ENCODE measurements at regions not wholly inside any gene's neighbourhood (a gene's known extent, or its start where the extent isn't known, plus 50 kb on each side); places are given as distances from the start of the nearest gene placed in this dataset.

- Histone ChIP-seq H3K4me1 (ENCODE audit: low read length) (peaks cover 19% of the 10 kb centered on the region), H2AFZ (ENCODE audit: low read depth, low read length) (peak overlapping the region; percentile 18; the same call in 1 of the 2 replicates), H3K79me2 (ENCODE audit: low read length) (no peaks in the 10 kb centered on the region), H3K4me2 (ENCODE audit: low read length) (0 out of 2 replicates have a peak overlapping the region, but pooled peaks have one; percentile 7), H3K27ac (ENCODE audit: low read length) (no peak overlapping the region), H4K20me1 (ENCODE audit: insufficient read depth, low read length) (no peaks in the 10 kb centered on the region), H3K4me3 (ENCODE audit: low read length) (no peak overlapping the region), H3K9me3 (ENCODE audit: insufficient read depth, low read length) (no peaks in the 10 kb centered on the region), H3K36me3 (replicated peaks; ENCODE audit: low read depth, low read length) (no peaks in the 10 kb centered on the region), H3K27me3 (ENCODE audit: low read depth, low read length) (no peaks in the 10 kb centered on the region), H3K9ac (ENCODE audit: low read length) (no peak overlapping the region)
- TF ChIP-seq CTCF (IDR thresholded peaks at IDR 0.05; ENCODE audit: low read depth, low read length), result no peak
- no peak for TF ChIP-seq EZH2phosphoT487 (IDR thresholded peaks at IDR 0.05; ENCODE audit: low read depth)
Measured at GRCh38 chr13:62510906-62511655, 1095.4 kb upstream of the PCDH20 start.

GRCh38 chr13:62502588-62502987, 1086.9 kb upstream of the PCDH20 start:
- TF ChIP-seq EZH2phosphoT487 (IDR thresholded peaks at IDR 0.05; ENCODE audit: low read depth), result no peak
- no peak for TF ChIP-seq CTCF (IDR thresholded peaks at IDR 0.05; ENCODE audit: low read depth, low read length)

GRCh38 chr13:62489731-62490130, 1074.1 kb upstream of the PCDH20 start:
- no peaks in the 10 kb centered on the region for H4K20me1 ChIP-seq (ENCODE audit: insufficient read depth, low read length)
- H3K4me1 ChIP-seq (ENCODE audit: low read length), result no peaks in the 10 kb centered on the region
- H3K79me2 ChIP-seq (ENCODE audit: low read length), result no peaks in the 10 kb centered on the region
- no peak overlapping the region for H3K27ac ChIP-seq (ENCODE audit: low read length)
- no peaks in the 10 kb centered on the region for H3K9me3 ChIP-seq (ENCODE audit: insufficient read depth, low read length)
- no peak overlapping the region for H3K9ac ChIP-seq (ENCODE audit: low read length)
- no peak overlapping the region for H3K4me2 ChIP-seq (ENCODE audit: low read length)
- H3K4me3 ChIP-seq (ENCODE audit: low read length), result no peak overlapping the region
- no peaks in the 10 kb centered on the region for H3K36me3 ChIP-seq (replicated peaks; ENCODE audit: low read depth, low read length)
- no peak overlapping the region for H2AFZ ChIP-seq (ENCODE audit: low read depth, low read length)
- TF ChIP-seq CTCF (IDR thresholded peaks at IDR 0.05; ENCODE audit: low read depth, low read length) (no peak), EZH2phosphoT487 (IDR thresholded peaks at IDR 0.05; ENCODE audit: low read depth) (no peak)
- H3K27me3 ChIP-seq (ENCODE audit: low read depth, low read length), result no peaks in the 10 kb centered on the region

More at GRCh38 chr13:62502588-62502987, 1086.9 kb upstream of the PCDH20 start:
- H2AFZ ChIP-seq (ENCODE audit: low read depth, low read length), result no peak overlapping the region
- no peaks in the 10 kb centered on the region for H3K9me3 ChIP-seq (ENCODE audit: insufficient read depth, low read length)
- H3K4me1 ChIP-seq (ENCODE audit: low read length), result no peaks in the 10 kb centered on the region
- no peaks in the 10 kb centered on the region for H4K20me1 ChIP-seq (ENCODE audit: insufficient read depth, low read length)
- no peaks in the 10 kb centered on the region for H3K36me3 ChIP-seq (replicated peaks; ENCODE audit: low read depth, low read length)
- H3K4me3 ChIP-seq (ENCODE audit: low read length), result no peak overlapping the region
- H3K4me2 ChIP-seq (ENCODE audit: low read length), result no peak overlapping the region
- no peak overlapping the region for H3K9ac ChIP-seq (ENCODE audit: low read length)
- no peaks in the 10 kb centered on the region for H3K27me3 ChIP-seq (ENCODE audit: low read depth, low read length)
- no peaks in the 10 kb centered on the region for H3K79me2 ChIP-seq (ENCODE audit: low read length)
- H3K27ac ChIP-seq (ENCODE audit: low read length), result no peak overlapping the region

- no peak overlapping the region for H3K4me2 ChIP-seq (ENCODE audit: low read length)
- H2AFZ ChIP-seq (ENCODE audit: low read depth, low read length), result no peak overlapping the region
- H3K79me2 ChIP-seq (ENCODE audit: low read length), result no peaks in the 10 kb centered on the region
- no peaks in the 10 kb centered on the region for H3K9me3 ChIP-seq (ENCODE audit: insufficient read depth, low read length)
- H3K36me3 ChIP-seq (replicated peaks; ENCODE audit: low read depth, low read length), result no peaks in the 10 kb centered on the region
- H3K4me3 ChIP-seq (ENCODE audit: low read length), result no peak overlapping the region
- no peak overlapping the region for H3K9ac ChIP-seq (ENCODE audit: low read length)
- no peaks in the 10 kb centered on the region for H3K4me1 ChIP-seq (ENCODE audit: low read length)
- H4K20me1 ChIP-seq (ENCODE audit: insufficient read depth, low read length), result no peaks in the 10 kb centered on the region
- no peak overlapping the region for H3K27ac ChIP-seq (ENCODE audit: low read length)
- TF ChIP-seq EZH2phosphoT487 (IDR thresholded peaks at IDR 0.05; ENCODE audit: low read depth) (no peak), CTCF (IDR thresholded peaks at IDR 0.05; ENCODE audit: low read depth, low read length) (no peak)
- H3K27me3 ChIP-seq (ENCODE audit: low read depth, low read length), result no peaks in the 10 kb centered on the region
Measured at GRCh38 chr13:62483774-62484173, 1068.1 kb upstream of the PCDH20 start.
